PFSK-1 (cell line): ENCODE measurements at regions not wholly inside any gene's neighbourhood (a gene's known extent, or its start where the extent isn't known, plus 50 kb on each side); places are given as distances from the start of the nearest gene placed in this dataset.

Source experiments
- POLR2AphosphoS5 ChIP-seq: IDR thresholded peaks from 2 replicates; pipeline ENCODE4 v1.6.1; 2012; ENCODE audit warnings: low read depth, mild to moderate bottlenecking, control low read depth, low read length, moderate library complexity
- SIN3A ChIP-seq: IDR thresholded peaks from 2 replicates; pipeline ENCODE4 v1.6.1; 2012; ENCODE audit warnings: mild to moderate bottlenecking, low read length, moderate library complexity, borderline replicate concordance; ENCODE audit not compliant: insufficient read depth
- TAF1 ChIP-seq: IDR thresholded peaks from 2 replicates; pipeline ENCODE4 v1.6.1; 2012; ENCODE audit warnings: low read length, control low read depth, borderline replicate concordance; ENCODE audit not compliant: insufficient read depth
- TF ChIP-seq, protein P1 (sequence below), 2 experiments: IDR thresholded peaks; 2 replicates each; pipeline versions ENCODE4 v1.6.1 to v1.8.0; 2011 to 2012; ENCODE audit warnings: low read depth in 2 of 2, low read length in 2 of 2, control low read depth in 1 of 2, inconsistent platforms in 1 of 2, mild to moderate bottlenecking in 1 of 2, moderate library complexity in 1 of 2; ENCODE audit not compliant: insufficient read depth in 1 of 2

DNA sequence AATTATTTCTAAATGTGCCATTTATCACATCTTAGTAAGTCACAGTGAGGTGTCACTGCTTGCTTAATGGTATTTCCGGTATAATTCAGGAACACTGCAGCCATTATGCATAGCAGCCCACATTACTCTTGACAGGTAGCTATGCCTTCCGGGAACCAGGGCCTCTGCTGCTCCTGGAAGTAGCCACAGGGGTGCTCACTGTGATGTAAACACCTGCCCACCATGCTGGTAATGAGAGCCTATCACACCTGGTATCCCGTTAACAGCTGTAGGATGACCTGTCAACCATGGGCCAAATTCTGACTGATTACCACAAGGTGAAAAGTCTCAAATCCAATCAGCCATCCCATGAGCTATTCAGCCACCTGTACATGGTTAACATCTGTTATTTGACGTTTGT is 647.0 kb upstream of the NXPH2 start:
- TF ChIP-seq POLR2AphosphoS5: no peak
- TF ChIP-seq TAF1: no peak
- TF ChIP-seq SIN3A: no peak
- TF ChIP-seq, protein P1, sequence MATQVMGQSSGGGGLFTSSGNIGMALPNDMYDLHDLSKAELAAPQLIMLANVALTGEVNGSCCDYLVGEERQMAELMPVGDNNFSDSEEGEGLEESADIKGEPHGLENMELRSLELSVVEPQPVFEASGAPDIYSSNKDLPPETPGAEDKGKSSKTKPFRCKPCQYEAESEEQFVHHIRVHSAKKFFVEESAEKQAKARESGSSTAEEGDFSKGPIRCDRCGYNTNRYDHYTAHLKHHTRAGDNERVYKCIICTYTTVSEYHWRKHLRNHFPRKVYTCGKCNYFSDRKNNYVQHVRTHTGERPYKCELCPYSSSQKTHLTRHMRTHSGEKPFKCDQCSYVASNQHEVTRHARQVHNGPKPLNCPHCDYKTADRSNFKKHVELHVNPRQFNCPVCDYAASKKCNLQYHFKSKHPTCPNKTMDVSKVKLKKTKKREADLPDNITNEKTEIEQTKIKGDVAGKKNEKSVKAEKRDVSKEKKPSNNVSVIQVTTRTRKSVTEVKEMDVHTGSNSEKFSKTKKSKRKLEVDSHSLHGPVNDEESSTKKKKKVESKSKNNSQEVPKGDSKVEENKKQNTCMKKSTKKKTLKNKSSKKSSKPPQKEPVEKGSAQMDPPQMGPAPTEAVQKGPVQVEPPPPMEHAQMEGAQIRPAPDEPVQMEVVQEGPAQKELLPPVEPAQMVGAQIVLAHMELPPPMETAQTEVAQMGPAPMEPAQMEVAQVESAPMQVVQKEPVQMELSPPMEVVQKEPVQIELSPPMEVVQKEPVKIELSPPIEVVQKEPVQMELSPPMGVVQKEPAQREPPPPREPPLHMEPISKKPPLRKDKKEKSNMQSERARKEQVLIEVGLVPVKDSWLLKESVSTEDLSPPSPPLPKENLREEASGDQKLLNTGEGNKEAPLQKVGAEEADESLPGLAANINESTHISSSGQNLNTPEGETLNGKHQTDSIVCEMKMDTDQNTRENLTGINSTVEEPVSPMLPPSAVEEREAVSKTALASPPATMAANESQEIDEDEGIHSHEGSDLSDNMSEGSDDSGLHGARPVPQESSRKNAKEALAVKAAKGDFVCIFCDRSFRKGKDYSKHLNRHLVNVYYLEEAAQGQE (IDR thresholded peaks at IDR 0.05; ENCODE audit: insufficient read depth in 1 of 2, low read depth in 2 of 2, low read length in 2 of 2): no peak
